Loucy (cell line): ENCODE measurements at regions not wholly inside any gene's neighbourhood (a gene's known extent, or its start where the extent isn't known, plus 50 kb on each side); places are given as distances from the start of the nearest gene placed in this dataset.
A peak's percentile ranks its signal among the peaks of the same experiment; 100 is the strongest.

Source experiments
- H2AFZ ChIP-seq: fragments of 200-600 bp; sonication (generic); 2 replicates; pipeline ENCODE4 v1.6.0; 2016; ENCODE audit warnings: antibody characterized with exemption, mild to moderate bottlenecking, low read length, moderate library complexity
- H3F3A ChIP-seq: fragments of 200-600 bp; 2 replicates; pipeline ENCODE4 v1.6.0; 2016; ENCODE audit warnings: antibody characterized with exemption, low read depth, mild to moderate bottlenecking
- H3K27me3 ChIP-seq: fragments of 200-600 bp; sonication (generic); 2 replicates; pipeline ENCODE4 v1.6.1; 2014; ENCODE audit warnings: low read length, mild to moderate bottlenecking; ENCODE audit not compliant: insufficient read depth, poor library complexity, severe bottlenecking
- H3K36me3 ChIP-seq: fragments of 200-600 bp; sonication (generic); 2 replicates; pipeline ENCODE4 v1.6.1; 2016; ENCODE audit warnings: low read length; ENCODE audit not compliant: insufficient read depth
- H3K4me1 ChIP-seq: fragments of 200-600 bp; sonication (generic); 2 replicates; pipeline ENCODE4 v1.5.1; 2014; ENCODE audit warnings: low read length, mild to moderate bottlenecking; ENCODE audit not compliant: insufficient read depth, poor library complexity, severe bottlenecking
- H3K4me2 ChIP-seq: fragments of 200-600 bp; sonication (generic); 2 replicates; pipeline ENCODE4 v1.6.0; 2014; ENCODE audit warnings: antibody characterized with exemption, low read length, low read depth, mild to moderate bottlenecking; ENCODE audit not compliant: poor library complexity, severe bottlenecking
- H3K4me3 ChIP-seq: fragments of 200-600 bp; sonication (generic); 2 replicates; pipeline ENCODE4 v1.5.1; 2014; ENCODE audit warnings: low read length, mild to moderate bottlenecking, mixed read lengths; ENCODE audit not compliant: poor library complexity, severe bottlenecking
- H3K79me2 ChIP-seq: fragments of 200-600 bp; sonication (generic); 2 replicates; pipeline ENCODE4 v1.6.1; 2014; ENCODE audit warnings: low read length; ENCODE audit not compliant: insufficient read depth
- H3K9ac ChIP-seq: fragments of 200-600 bp; sonication (generic); 2 replicates; pipeline ENCODE4 v1.6.0; 2014; ENCODE audit warnings: mild to moderate bottlenecking, low read depth, low read length, moderate library complexity; ENCODE audit not compliant: poor library complexity, severe bottlenecking
- H3K9me2 ChIP-seq: fragments of 200-600 bp; sonication (generic); replicated peaks from 2 replicates; pipeline ENCODE4 v1.6.1; 2016; ENCODE audit warnings: low read depth, low read length, mixed read lengths
- H3K9me3 ChIP-seq: fragments of 200-600 bp; sonication (generic); 2 replicates; pipeline ENCODE4 v1.6.1; 2014; ENCODE audit warnings: mild to moderate bottlenecking, antibody characterized with exemption, low read length, low read depth; ENCODE audit not compliant: insufficient read depth
- H4K20me1 ChIP-seq: fragments of 200-600 bp; sonication (generic); 2 replicates; pipeline ENCODE4 v1.6.0; 2014; ENCODE audit warnings: antibody characterized with exemption, low read length, mild to moderate bottlenecking; ENCODE audit not compliant: insufficient read depth, poor library complexity, severe bottlenecking
- CTCF ChIP-seq: fragments of 200-600 bp; sonication (generic); conservative IDR thresholded peaks from 2 replicates; pipeline ENCODE4 v1.5.1; 2014; ENCODE audit warnings: mild to moderate bottlenecking, antibody characterized with exemption, low read length
- EZH2phosphoT487 ChIP-seq: fragments of 200-600 bp; IDR thresholded peaks from 2 replicates; pipeline ENCODE4 v1.6.1; 2018; ENCODE audit warnings: antibody characterized with exemption, mild to moderate bottlenecking, moderate library complexity, borderline replicate concordance

- Histone ChIP-seq H3K4me3 (peak overlapping the region; percentile 11), H3K9ac (no peak overlapping the region), H3K9me2 (no peaks in the 10 kb centered on the region), H3K9me3 (no peaks in the 10 kb centered on the region), H2AFZ (peak overlapping the region; percentile 82), H3F3A (no peaks in the 10 kb centered on the region), H3K79me2 (no peaks in the 10 kb centered on the region), H4K20me1 (no peaks in the 10 kb centered on the region), H3K4me1 (peaks cover 7% of the 10 kb centered on the region), H3K27me3 (no peaks in the 10 kb centered on the region), H3K4me2 (peak overlapping the region; percentile 16), H3K36me3 (no peaks in the 10 kb centered on the region)
- peak; percentile 93 for TF ChIP-seq CTCF
- no peak for TF ChIP-seq EZH2phosphoT487
Observed at GRCh38 chr1:200306944-200307754, 102.7 kb downstream of the ZNF281 start.

- H3K4me2 ChIP-seq, result no peak overlapping the region
Observed at GRCh38 chr1:200305806-200306205, 104.0 kb downstream of the ZNF281 start.

GRCh38 chr1:200304171-200304570 is 105.7 kb downstream of the ZNF281 start:
- no peaks in the 10 kb centered on the region for H3K9me2 ChIP-seq
- H3K4me1 ChIP-seq, result peaks cover 16% of the 10 kb centered on the region
- no peaks in the 10 kb centered on the region for H3K9me3 ChIP-seq
- H3K9ac ChIP-seq, result no peak overlapping the region
- no peak overlapping the region for H2AFZ ChIP-seq
- no peak overlapping the region for H3K4me3 ChIP-seq
- no peaks in the 10 kb centered on the region for H3K36me3 ChIP-seq
- no peaks in the 10 kb centered on the region for H3F3A ChIP-seq
- H3K27me3 ChIP-seq, result no peaks in the 10 kb centered on the region
- H3K4me2 ChIP-seq, result no peak overlapping the region
- H4K20me1 ChIP-seq, result no peaks in the 10 kb centered on the region
- TF ChIP-seq CTCF (no peak), EZH2phosphoT487 (no peak)
- H3K79me2 ChIP-seq, result no peaks in the 10 kb centered on the region

More at GRCh38 chr1:200305806-200306205, 104.0 kb downstream of the ZNF281 start:
- TF ChIP-seq EZH2phosphoT487 (no peak), CTCF (no peak)
- Histone ChIP-seq H4K20me1 (no peaks in the 10 kb centered on the region), H3K9ac (no peak overlapping the region), H3K9me3 (no peaks in the 10 kb centered on the region), H3K36me3 (no peaks in the 10 kb centered on the region), H3F3A (no peaks in the 10 kb centered on the region), H3K79me2 (no peaks in the 10 kb centered on the region), H3K27me3 (no peaks in the 10 kb centered on the region), H3K4me1 (peaks cover 16% of the 10 kb centered on the region), H2AFZ (no peak overlapping the region), H3K4me3 (no peak overlapping the region), H3K9me2 (no peaks in the 10 kb centered on the region)
